ENCODE measurements at regions not wholly inside any gene's neighbourhood (a gene's known extent, or its start where the extent isn't known, plus 50 kb on each side); places are given as distances from the start of the nearest gene placed in this dataset.

DNA sequence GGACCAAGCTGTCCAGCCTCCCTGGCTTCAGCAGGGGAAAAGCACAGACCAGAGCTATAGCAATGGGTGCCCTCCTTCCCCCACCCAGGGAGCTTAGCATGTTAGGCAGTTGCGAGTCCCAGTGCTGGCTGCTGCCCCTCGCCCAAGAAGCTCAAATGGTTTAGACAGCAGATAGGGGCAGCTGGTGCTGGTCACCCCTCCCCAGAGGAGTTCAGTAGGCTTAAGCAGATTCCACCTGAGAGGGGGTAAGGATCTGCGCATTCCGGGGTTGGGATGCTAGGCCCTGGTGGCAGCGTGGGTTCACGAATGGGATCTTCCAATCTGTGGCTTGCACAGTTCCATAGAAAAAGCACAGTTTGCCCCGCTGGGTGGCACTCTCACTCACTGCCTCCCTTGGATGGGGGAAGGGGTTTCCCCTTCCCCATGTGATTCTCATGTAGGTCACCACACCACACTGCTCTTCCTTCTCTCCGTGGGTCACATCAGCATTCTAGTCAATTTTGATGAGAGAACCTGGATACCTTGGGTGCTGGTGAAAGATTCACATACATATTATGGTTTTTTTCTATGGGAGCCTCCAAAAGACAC, 665.6 kb downstream of the C12orf50 start:
- TF ChIP-seq, protein P1, sequence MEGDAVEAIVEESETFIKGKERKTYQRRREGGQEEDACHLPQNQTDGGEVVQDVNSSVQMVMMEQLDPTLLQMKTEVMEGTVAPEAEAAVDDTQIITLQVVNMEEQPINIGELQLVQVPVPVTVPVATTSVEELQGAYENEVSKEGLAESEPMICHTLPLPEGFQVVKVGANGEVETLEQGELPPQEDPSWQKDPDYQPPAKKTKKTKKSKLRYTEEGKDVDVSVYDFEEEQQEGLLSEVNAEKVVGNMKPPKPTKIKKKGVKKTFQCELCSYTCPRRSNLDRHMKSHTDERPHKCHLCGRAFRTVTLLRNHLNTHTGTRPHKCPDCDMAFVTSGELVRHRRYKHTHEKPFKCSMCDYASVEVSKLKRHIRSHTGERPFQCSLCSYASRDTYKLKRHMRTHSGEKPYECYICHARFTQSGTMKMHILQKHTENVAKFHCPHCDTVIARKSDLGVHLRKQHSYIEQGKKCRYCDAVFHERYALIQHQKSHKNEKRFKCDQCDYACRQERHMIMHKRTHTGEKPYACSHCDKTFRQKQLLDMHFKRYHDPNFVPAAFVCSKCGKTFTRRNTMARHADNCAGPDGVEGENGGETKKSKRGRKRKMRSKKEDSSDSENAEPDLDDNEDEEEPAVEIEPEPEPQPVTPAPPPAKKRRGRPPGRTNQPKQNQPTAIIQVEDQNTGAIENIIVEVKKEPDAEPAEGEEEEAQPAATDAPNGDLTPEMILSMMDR (IDR thresholded peaks at IDR 0.05) = no peak
- TF ChIP-seq EZH2 (IDR thresholded peaks at IDR 0.05; ENCODE audit: borderline replicate concordance, insufficient read depth, low read depth, low read length, poor library complexity, severe bottlenecking) = no peak

All from B cell (primary cell).